Inflammatory macrophage treated with lipopolysaccharide for 1 hour (primary cell): ENCODE measurements at regions not wholly inside any gene's neighbourhood (a gene's known extent, or its start where the extent isn't known, plus 50 kb on each side); places are given as distances from the start of the nearest gene placed in this dataset.
"Not testable (repeated sequence)": the region's sequence is repeated elsewhere in the genome, so short reads cannot be mapped to it uniquely, and the experiment has no call there.

ENCODE experiments used
- DNase-seq, 2 donors: peaks; one replicate each; pipeline ENCODE4 v3.0.0-alpha.2; 2020 to 2022

DNA sequence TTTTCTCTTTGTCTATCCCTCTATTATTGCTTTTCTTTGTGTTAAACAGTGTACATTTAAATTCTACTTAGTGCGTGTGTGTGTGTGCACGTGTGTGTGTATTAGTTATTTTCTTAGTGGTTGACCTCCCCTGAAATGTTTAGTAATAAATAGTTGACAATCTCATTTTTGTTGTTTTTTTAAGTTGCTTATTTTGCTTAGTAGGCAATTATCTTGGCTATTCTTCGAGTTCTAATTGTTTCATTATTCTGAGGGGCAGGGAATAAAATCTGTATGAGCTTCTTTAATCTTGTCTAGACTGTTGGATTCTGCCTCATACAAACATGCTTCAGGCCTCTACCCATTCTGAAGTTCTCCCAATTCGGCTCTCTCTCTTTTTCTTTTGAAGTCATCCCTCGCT is 1169.0 kb upstream of the ATXN8OS start:
- no peak for DNase-seq

DNA sequence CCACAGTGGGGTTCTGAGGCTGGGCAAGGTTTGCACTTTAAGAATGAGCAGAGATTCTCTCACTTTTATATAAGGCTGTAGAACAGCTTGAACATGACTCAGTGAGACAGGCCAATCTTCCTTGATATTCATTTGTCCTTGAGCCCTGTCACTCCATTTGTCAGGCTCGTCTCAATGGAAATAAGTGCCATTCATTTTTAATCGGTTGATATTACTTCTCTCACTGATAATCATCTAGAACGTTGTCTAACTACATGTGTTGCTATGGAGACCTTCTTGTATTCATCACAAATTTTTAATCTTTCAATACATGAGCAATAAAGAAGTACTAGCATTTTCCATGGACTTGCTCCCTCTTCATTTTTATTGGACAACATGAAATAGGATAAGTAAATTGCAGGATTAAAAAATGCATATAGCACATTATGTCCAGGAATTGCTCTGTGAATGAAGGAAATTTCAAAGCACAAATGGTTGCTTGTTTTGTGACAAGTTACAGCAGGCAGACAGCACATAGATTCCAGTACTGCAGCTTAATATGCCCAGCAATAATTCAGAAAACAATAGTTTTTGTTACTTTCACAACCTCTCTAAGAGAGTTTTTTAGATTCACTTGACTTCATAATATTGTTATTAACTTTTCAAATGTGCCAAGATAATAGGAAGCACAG is 1178.4 kb upstream of the ATXN8OS start:
- no peak for DNase-seq

DNA sequence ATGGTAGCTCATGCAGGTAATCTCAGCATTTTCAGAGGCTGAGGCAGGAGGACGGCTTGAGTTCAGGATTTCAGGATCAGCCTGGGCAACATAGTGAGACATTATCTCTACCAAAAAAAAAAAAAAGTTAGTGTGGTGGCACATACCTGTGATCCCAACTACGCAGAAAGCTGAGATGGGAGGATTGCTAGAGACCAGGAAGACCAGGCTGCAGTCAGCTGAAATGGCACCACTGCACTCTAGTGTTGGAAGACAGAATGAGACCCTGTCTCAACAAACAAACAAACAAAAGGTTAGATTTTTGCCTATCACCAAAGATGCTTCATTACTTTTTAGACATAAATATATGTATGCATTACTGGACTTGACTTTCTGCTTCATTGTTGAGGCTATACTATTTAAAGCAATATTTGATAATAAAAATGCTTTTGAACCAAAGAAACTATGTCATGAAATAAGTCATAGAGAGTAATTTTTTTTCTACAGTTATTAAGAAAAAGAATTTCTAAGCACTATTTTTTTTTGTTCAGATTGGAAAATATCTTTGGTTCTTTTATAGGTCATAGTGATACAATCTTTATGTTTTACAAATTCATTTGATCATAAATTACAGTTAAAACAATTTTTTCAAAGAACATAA is 1180.1 kb upstream of the ATXN8OS start:
- no peak for DNase-seq

DNA sequence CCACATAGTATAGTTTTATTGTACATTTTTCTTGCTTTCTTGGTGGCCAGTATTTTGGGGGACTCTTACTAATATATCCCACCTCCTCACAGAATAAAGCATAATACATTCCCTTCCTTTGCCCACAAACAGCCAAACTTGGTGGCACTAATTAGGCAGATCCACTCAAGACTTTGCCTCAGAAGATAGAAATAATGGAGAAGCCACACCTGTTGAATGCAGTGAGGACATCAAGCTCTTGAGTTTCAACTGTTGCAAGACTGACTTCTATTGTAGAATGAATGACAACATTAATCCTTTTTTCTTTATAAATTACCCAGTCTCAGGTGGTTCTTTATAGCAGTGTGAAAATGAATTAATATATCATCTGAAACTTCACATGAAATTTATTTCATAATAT is 1183.6 kb upstream of the ATXN8OS start:
- no peak for DNase-seq

DNA sequence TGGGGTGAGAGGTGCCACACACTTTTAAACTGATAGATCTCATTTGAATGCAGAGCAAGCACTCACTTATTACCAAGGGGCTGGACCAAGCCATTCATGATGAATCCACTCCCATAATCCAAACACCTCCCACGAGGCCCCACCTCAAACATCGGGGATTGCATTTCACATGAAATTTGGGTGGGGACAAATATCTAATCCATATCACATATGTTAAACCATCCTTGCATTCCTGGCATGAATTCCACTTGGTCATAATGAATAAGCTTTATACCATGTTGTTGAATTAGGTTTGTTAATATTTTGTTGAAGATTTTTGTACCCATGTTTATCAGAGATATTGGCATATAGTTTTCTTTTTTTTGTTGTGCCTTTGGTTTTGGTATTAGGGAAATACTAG is 1198.7 kb upstream of the ATXN8OS start:
- DNase-seq: no peak

DNA sequence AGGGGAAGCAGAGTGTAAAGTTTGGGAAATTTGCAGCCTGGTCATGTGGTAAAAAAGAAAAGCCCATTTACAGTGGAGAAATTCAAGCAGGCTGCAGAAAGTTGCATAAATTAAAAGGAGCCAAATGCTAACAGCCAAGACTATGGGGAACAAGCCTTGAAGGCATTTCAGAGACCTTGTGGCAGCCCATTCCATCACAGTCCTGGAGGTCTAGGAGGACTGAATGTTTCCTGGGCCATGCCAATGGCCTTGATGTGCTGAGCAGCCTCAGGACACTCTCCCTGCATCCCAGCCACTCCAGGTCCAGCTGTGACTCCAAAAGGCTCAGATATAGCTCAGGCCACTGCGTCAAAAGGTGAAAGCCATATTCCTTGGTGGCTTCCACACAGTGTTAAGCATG is 1202.4 kb upstream of the ATXN8OS start:
- no peak for DNase-seq

DNA sequence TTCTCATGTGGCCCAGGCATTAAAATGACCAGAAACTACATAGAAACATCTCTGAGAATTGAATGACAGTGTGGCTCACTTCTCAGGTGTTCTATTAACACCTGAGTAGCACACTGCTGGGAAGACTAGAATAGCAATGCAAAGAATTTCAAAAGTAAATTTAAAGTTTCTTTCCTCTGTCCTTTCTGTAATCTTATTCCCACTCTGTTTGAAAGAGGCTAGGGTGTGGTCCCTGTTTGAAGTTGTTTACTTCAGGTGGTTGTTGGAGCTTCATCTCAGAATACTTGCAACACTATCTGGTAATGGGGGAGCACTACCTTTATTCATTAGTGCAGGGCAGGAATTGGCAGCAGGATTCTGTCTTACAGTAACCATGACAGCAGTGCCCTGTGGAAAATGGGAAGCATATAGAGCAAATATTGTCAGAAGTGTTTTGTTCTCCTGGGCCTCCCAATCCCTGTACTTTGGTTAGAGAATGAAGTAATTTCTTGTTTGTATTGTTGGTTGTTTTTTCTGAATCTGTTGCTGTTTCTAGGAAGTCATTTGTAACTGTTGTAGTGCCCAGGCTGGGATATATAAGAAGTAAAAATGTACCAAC is 1210.2 kb upstream of the ATXN8OS start:
- no peak for DNase-seq

DNA sequence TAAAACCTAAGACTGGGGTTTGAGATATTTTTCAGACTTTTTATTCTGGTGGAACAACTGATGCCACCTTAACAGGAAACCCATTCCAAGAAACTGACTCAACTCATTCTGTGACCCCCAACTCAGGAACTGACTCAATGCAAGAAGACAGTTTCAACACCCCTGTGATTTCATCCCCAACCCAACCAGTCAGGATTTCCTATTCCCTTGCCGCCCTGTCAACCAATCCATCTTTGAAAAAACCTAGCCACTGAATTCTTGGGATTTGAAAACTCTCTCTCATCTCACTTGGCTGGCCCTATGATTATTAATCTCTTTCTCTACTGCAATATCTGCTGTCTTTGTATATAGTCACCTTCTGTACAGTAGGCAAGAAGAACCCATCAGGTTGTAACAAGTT is 1211.9 kb upstream of the ATXN8OS start:
- DNase-seq: no peak

DNA sequence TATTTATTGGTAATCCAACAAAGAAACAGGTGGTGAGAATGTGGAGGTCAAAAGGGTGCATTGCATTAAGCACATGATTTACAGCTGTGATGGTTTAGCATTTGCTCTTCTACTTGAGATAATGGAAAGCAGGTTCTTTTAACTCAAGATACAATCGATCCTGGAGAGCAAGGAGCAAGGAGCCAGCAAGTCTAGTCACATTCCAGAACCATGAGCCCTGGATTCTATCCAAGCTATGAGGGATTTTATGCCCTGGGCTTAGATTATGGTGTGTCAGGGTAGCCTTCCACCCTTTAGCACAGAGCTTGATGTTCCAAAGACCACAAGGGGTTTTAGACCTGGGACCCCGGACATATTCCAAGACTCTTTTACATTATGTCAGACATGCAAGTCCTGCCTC is 1213.9 kb upstream of the ATXN8OS start:
- DNase-seq: not testable (repeated sequence)

DNA sequence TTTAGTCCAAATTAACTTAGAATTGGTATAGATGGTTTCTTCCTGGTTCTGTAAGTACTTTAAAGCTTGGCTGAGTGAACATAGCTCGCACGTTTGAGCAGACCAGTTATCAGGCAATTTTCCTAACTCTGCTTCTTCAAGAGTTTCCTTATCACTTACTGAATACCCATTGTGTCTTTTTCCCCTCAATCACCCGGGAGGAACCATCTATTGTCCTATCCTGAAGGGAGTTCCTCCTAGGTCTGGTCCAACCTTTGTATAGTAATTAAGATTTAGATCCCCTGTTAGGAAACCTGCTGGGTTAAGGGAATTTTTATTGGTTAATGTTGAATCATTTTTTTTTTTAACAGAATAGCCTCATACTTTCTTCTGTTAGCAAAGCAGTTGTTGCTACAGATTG is 1215.0 kb upstream of the ATXN8OS start:
- DNase-seq: not testable (repeated sequence)

DNA sequence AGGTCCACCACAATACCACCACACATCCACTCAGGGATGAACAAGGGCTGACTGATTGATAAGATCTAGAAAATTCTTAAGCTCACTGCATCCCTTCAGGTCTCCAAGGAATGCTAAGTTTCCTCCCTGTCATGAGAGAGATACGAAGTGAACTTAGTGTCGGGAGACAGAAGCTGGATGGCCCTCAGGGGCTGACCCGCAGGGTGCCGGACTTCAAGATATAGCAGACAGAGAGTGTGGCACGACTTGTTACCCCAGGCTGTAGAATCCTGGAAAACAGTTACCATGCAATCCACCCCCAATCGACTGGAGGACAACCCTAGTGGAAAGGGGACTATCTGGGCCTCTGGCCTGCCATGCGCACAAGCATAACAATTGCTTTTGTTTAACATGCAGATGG is 1217.5 kb upstream of the ATXN8OS start:
- not testable (repeated sequence) for DNase-seq

DNA sequence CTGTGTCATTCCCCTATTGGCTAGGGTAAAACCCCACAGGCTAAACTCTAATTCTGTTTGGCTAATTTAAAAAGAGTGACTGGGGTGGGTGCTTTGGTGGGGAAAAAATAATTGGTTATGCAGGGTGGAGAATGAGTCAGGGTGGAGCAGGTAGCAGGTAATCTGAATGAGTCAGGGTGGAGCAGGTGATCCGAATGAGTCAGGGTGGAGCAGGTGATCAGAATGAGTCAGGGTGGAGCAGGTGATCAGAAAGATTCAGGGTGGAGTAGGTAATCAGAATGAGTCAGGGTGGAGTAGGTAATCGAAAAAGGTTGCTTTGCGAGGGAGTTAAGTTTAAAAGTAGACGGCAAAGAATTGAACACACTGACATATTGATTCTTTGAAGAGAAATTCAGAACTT is 1218.8 kb upstream of the ATXN8OS start:
- no peak for DNase-seq

DNA sequence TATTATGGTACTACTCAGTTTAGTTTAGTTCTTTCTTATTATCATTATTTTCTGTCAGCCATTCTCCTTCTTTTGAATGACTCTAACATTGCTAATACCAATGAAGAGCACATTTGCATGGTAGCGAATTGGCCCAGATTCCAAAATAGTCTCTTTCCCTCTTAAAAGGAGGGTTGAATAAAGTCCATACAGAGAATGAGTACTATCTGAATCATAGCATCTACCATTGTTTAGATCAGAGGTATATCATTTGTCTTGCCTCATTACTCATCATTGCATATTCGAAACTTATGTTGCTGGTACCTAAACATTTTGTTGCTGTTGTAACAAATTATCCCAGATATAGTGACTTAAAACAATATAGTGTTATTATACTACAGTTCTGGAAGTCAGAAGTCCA is 1235.3 kb upstream of the ATXN8OS start:
- no peak for DNase-seq

DNA sequence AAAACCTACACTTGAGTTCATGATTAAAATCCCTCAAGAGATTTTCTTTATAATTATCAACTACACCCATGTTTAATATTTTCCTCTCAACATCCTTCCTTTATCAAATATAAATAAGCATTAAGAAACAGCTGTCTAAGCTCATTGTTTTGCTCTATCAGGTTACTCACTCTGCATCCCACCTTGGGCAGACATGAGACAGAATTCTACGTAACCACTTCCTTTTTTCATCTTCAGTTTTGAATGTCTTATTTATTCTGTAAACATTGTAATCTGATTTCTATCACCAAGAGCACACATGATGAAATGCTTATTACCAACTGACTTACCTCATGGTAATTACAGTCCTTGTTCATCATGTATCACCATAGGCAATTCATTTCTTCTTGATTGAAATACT is 1256.6 kb upstream of the ATXN8OS start:
- DNase-seq: no peak

DNA sequence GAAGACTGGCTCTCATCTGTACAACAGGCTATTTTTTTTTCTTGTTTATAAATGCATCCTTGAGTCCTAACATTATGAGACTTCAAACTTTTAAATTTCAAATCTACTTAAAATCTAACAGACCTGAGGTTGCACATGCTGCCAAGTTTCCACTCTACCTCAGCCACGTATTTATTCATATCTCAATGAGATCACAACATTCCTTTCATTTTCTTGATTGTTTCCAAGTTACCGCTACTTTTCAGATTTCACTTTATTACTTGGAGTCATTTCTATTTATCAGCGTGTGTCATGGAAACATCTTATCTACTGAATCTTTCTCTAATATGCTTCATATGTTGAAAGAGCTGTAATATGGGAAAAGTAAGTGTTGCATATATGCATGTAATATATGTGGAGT is 1257.5 kb upstream of the ATXN8OS start:
- no peak for DNase-seq

DNA sequence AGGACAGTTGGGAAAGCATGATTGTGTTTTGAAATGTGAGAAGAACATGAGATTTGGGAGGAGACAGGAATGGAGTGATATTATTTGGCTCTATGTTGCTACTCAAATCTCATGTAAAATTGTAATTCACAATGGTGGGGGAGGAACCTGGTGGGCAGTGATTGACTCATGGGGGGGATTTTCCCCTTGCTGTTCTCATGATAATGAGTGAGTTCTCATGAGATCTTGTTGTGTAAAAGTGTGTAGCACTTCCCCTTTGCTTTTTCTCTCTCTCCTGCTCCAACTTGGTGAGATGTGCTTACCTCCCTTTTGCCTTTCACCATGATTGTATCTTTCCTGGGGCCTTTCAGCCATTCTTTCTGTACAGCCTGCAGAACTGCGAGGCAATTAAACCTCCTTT is 1261.0 kb upstream of the ATXN8OS start:
- DNase-seq: no peak

DNA sequence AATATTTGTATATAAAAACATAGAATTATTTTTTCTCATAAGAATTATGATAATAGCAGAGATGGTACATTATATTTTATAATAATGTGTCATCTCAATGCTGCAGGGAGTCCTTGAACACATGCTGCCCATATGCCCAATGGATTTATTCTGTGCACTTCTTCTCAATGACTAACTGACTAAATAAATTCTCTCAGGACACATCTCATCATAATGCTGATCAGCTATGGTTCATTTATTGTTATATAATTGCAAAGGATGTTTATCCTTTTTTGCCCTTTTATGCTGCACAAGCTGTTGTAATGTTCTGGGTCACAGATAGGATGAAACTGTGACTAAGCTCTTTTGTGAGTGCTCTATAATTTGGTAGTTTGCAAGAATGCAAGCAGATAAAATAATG is 1273.3 kb upstream of the ATXN8OS start:
- DNase-seq: no peak

DNA sequence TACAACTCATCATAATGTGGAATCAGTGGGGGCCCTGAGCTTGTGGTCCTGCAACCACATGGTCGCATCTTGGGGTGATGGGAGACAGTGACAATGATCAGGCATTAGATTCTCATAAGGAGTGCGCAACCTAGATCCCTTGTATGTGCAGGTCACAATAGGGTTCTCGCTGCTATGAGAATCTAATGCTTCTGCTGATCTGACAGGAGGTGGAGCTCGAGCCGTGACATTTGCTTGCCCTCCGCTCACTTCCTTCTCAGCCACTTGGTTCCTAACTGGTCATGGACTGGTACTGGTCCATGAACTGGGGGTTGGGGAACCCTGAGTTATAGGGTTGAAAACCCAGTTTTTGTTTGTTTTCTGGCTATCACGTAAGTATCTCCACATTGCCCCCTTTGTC is 1290.9 kb upstream of the ATXN8OS start:
- no peak for DNase-seq

DNA sequence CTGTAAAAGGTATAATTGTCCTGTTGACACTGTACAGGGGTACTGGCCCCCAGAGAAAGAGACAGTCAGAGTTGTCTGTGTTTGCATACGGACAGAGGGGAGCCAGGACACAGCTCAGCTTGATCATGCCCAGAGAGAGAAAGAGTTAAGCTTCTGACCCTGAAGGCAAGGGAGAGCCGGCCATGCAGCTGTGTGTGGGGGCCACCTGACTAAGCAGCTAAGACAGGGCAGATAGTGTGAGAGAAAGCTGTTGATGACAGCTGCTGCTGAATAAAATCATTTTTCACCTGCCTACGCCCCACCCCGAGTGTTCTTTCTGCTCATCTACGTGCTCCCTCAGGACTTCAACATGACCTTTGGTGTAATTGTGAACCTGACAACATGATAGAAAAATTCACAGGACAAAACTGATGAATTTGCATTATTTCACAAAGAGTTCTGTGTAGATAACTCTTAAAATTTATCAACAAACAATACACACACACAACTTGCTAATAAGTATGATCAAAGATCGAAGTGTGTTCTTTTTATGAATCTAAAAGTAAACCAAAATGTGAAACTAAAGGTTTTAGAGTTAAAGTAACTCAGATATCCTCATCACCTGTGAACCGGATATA is 1294.3 kb upstream of the ATXN8OS start:
- no peak for DNase-seq

DNA sequence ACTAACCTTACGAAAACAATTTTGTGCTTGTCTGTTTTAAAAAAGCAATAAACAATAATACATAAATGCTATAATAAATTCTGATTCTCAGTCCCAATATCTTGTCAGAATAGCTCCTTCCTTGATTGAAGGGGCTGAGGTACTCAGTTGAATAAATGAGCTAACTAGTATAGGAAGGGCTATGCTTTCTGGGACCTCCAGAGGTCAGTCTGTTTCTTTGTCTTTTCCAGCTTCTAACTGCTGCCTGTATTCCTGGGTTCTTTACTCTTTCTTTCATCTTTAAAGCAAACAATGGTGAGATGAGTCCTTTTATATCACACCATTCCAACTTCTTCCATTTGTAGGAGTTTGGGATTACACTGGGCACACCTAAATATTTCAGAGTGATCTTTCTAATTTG is 1297.0 kb upstream of the ATXN8OS start:
- no peak for DNase-seq

DNA sequence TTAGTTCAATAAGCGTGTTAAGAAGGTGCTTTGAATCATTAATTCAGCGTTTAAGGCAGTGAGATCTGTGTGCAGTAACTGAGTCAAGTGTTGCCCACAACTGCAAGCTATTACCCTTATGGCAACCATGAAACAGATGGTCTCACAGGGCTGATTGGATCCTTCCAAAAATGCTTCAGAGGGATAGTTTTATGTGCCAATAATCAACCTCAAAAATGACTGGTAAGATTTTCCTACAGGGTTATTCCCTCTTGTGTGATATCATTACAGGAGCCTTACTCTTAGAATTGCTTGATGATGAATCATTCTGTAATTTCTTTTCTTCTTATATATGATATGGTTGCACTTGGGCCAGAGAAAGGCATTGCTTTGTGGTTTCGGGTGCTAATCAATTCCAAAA is 1299.2 kb upstream of the ATXN8OS start:
- no peak for DNase-seq

DNA sequence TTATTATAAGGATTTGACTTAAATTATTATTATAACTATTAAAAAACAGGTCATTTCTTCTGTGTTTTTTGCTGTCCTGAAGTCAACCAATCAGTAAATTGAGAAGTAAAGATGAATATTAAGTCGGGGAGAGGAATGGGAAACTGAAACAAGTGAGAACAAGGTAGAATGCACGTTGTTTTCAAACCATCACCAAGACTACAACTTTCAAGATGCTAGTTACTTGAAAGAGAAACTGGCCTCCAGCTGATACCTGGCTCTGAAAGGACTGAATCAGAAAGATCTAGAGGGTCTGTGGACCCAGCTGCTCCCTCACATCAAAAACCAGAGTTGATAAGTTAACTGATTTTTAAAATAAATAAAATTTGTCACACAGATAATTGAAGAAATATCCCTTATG is 1301.5 kb upstream of the ATXN8OS start:
- DNase-seq: no peak

DNA sequence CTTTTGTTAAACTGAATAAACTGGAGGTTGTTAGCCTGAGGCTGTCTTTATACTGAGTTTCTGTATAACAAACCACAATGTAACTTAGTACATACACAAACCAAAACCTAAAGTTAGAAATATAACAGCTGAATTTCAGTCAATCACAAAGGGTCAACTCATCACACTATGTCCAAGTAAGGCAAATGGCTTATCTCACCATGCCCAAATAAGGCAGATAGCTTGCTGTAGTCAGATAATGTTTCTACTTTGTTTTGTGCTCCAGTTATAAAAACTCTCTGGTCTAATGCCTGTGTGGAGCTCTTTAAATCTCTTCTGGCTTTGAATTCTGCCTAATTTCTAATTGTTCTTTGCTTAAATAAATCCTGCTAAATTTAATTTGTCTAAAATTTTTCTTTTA is 1323.4 kb upstream of the ATXN8OS start:
- no peak for DNase-seq

DNA sequence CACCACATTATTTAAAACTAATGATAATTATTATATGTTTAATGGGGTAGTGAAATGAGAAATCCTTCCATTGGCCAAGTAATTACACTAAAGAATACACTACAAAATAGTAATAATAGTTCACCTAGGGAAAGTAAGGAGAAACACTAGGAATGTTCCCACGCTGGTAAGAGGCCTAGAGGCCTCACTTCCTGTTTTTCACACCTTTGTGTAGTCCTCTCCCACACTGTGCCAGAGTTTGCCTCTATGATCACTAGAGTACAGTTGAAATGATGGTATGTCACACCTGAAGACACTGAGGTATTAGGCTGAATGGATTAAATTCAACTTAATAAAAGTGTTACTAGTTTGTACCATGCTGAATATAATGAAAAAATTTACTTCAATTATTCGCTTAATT is 1348.0 kb upstream of the ATXN8OS start:
- no peak for DNase-seq
